Posterior cingulate gyrus (tissue), 11 donors: ENCODE measurements at regions not wholly inside any gene's neighbourhood (a gene's known extent, or its start where the extent isn't known, plus 50 kb on each side); places are given as distances from the start of the nearest gene placed in this dataset.
"Not testable (repeated sequence)": the region's sequence is repeated elsewhere in the genome, so short reads cannot be mapped to it uniquely, and the experiment has no call there.

ENCODE experiments used
- DNase-seq, 10 donors: peaks; one replicate each; pipeline versions ENCODE4 v3.0.0 to v3.0.0-alpha.2; 2020 to 2021; ENCODE audit warnings: mixed read lengths in 3 of 10
- intact Hi-C: fragments of 100-400 bp; cut with DNase I; formaldehyde crosslinking; loops from one replicate; pipeline ENCODE4 v1.15.1; 2023

GRCh38 chr12:75698052-75698451 is 186.6 kb upstream of the KRR1 start:
- intact Hi-C loops = no loop called here
- DNase-seq = no peak

GRCh38 chr12:75695926-75696325 is 184.5 kb upstream of the KRR1 start:
- DNase-seq = no peak
- intact Hi-C loops = no loop called here

GRCh38 chr12:75694534-75695268 is 183.3 kb upstream of the KRR1 start:
- intact Hi-C loops = no loop called here
- no peak for DNase-seq

GRCh38 chr12:75692876-75693275 is 181.5 kb upstream of the KRR1 start:
- intact Hi-C loops = no loop called here
- no peak for DNase-seq

GRCh38 chr12:75690296-75690955 is 179.0 kb upstream of the KRR1 start:
- DNase-seq = no peak
- intact Hi-C loops = no loop called here

- intact Hi-C loops = not testable (repeated sequence)
Measured at GRCh38 chr12:75686233-75686632, 174.8 kb upstream of the KRR1 start.

GRCh38 chr12:75685617-75686225 is 174.3 kb upstream of the KRR1 start:
- intact Hi-C loops = no loop called here
- DNase-seq = no peak

More at GRCh38 chr12:75686233-75686632, 174.8 kb upstream of the KRR1 start:
- not testable (repeated sequence) for DNase-seq

- DNase-seq = no peak
- intact Hi-C loops = no loop called here
Measured at GRCh38 chr12:75684678-75685616, 173.5 kb upstream of the KRR1 start.

GRCh38 chr12:75683995-75684586 is 172.7 kb upstream of the KRR1 start:
- DNase-seq, intact Hi-C loops: not testable (repeated sequence)

- intact Hi-C loops = no loop called here
- DNase-seq = no peak
Measured at GRCh38 chr12:75683220-75683619, 171.8 kb upstream of the KRR1 start.

- DNase-seq = no peak
- intact Hi-C loops = no loop called here
Measured at GRCh38 chr12:75677522-75677921, 166.1 kb upstream of the KRR1 start.

- no peak for DNase-seq
- intact Hi-C loops = no loop called here
Measured at GRCh38 chr12:75674393-75674792, 163.0 kb upstream of the KRR1 start.

GRCh38 chr12:75672200-75672599 is 160.8 kb upstream of the KRR1 start:
- intact Hi-C loops = no loop called here
- no peak for DNase-seq

GRCh38 chr12:75670216-75670615 is 158.8 kb upstream of the KRR1 start:
- DNase-seq = no peak

GRCh38 chr12:75666939-75667334 is 155.5 kb upstream of the KRR1 start:
- DNase-seq = no peak
- intact Hi-C loops = no loop called here

More at GRCh38 chr12:75670216-75670615, 158.8 kb upstream of the KRR1 start:
- intact Hi-C loops = no loop called here

GRCh38 chr12:75666126-75666938 is 154.9 kb upstream of the KRR1 start:
- intact Hi-C loops = no loop called here
- no peak for DNase-seq

- no peak for DNase-seq
- intact Hi-C loops = no loop called here
Measured at GRCh38 chr12:75665216-75665615, 153.8 kb upstream of the KRR1 start.

GRCh38 chr12:75662511-75663159 is 151.2 kb upstream of the KRR1 start:
- intact Hi-C loops = no loop called here
- DNase-seq = no peak

- intact Hi-C loops = no loop called here
- no peak for DNase-seq
Measured at GRCh38 chr12:75661908-75662307, 150.5 kb upstream of the KRR1 start.
